Smooth muscle cell (in vitro differentiated cells): ENCODE measurements at regions not wholly inside any gene's neighbourhood (a gene's known extent, or its start where the extent isn't known, plus 50 kb on each side); places are given as distances from the start of the nearest gene placed in this dataset.

Experiments
- DNase-seq: peaks from one replicate; lab custom pipeline; 2025; ENCODE audit not compliant: unreplicated experiment; lab: John Stamatoyannopoulos, UW
- H2AFZ ChIP-seq: fragments of 200-600 bp; sonication (generic); 2 replicates; pipeline ENCODE4 v1.6.0; 2016; ENCODE audit warnings: antibody characterized with exemption, low read depth, mild to moderate bottlenecking
- H3F3A ChIP-seq: fragments of 200-600 bp; sonication (generic); 2 replicates; pipeline ENCODE4 v1.6.0; 2017; ENCODE audit warnings: antibody characterized with exemption, low read depth
- H3K27ac ChIP-seq: fragments of 200-600 bp; sonication (generic); 2 replicates; pipeline ENCODE4 v1.5.1; 2016; ENCODE audit warnings: low read depth, mild to moderate bottlenecking
- H3K27me3 ChIP-seq: fragments of 200-600 bp; sonication (generic); 2 replicates; pipeline ENCODE4 v1.6.1; 2016; ENCODE audit warnings: low read depth, mild to moderate bottlenecking
- H3K36me3 ChIP-seq: fragments of 200-600 bp; sonication (generic); 2 replicates; pipeline ENCODE4 v1.5.1; 2016; ENCODE audit warnings: low read depth
- H3K4me1 ChIP-seq: fragments of 200-600 bp; sonication (generic); 2 replicates; pipeline ENCODE4 v1.5.1; 2016; ENCODE audit warnings: low read depth
- H3K4me2 ChIP-seq: fragments of 200-600 bp; sonication (generic); 2 replicates; pipeline ENCODE4 v1.6.0; 2016; ENCODE audit warnings: mild to moderate bottlenecking
- H3K4me3 ChIP-seq: fragments of 200-600 bp; sonication (generic); 2 replicates; pipeline ENCODE4 v1.5.1; 2016; ENCODE audit warnings: mild to moderate bottlenecking
- H3K79me2 ChIP-seq: fragments of 200-600 bp; sonication (generic); 2 replicates; pipeline ENCODE4 v1.6.0; 2016; ENCODE audit warnings: low read depth, mild to moderate bottlenecking
- H3K9ac ChIP-seq: fragments of 200-600 bp; sonication (generic); 2 replicates; pipeline ENCODE4 v1.6.0; 2016; ENCODE audit warnings: low read depth
- H3K9me3 ChIP-seq: fragments of 200-600 bp; sonication (generic); replicated peaks from 2 replicates; pipeline ENCODE4 v1.5.1; 2016; ENCODE audit warnings: low read depth
- H4K20me1 ChIP-seq: fragments of 200-600 bp; sonication (generic); 2 replicates; pipeline ENCODE4 v1.6.0; 2016; ENCODE audit warnings: low read depth
- CTCF ChIP-seq: fragments of 200-600 bp; sonication (generic); IDR thresholded peaks from 2 replicates; pipeline ENCODE4 v1.5.1; 2017; ENCODE audit warnings: borderline replicate concordance, mild to moderate bottlenecking, antibody characterized with exemption; ENCODE audit not compliant: insufficient read depth, poor library complexity, severe bottlenecking
- WGBS: methylation state at CpG from one replicate; pipeline ENCODE4 v1.1.7; 2016; ENCODE audit warnings: low lambda C conversion rate; 5-methylcytosine and 5-hydroxymethylcytosine counted together

- Histone ChIP-seq H3F3A (no peaks in the 10 kb centered on the region), H3K9me3 (no peaks in the 10 kb centered on the region), H3K4me1 (no peaks in the 10 kb centered on the region), H4K20me1 (no peaks in the 10 kb centered on the region), H3K27ac (no peak overlapping the region), H3K27me3 (no peaks in the 10 kb centered on the region), H3K36me3 (no peaks in the 10 kb centered on the region), H2AFZ (no peak overlapping the region), H3K4me3 (no peak overlapping the region), H3K4me2 (no peak overlapping the region), H3K9ac (no peak overlapping the region), H3K79me2 (no peaks in the 10 kb centered on the region)
- 86% methylated on average over 10 of the region's 10 CpGs for WGBS
- no peak for DNase-seq
- no peak for TF ChIP-seq CTCF
These were observed 84.7 kb downstream of the FOXA2 start for GRCh38 chr20:22499515-22500166.

GRCh38 chr20:22496817-22497216 lies 87.6 kb downstream of the FOXA2 start:
- WGBS, result 89% methylated on average over 3 of the region's 3 CpGs
- TF ChIP-seq CTCF, result no peak
- Histone ChIP-seq H3K9me3 (no peaks in the 10 kb centered on the region), H3K27me3 (no peaks in the 10 kb centered on the region), H4K20me1 (no peaks in the 10 kb centered on the region), H3K36me3 (no peaks in the 10 kb centered on the region), H3K27ac (no peak overlapping the region), H3K9ac (no peak overlapping the region), H3K79me2 (no peaks in the 10 kb centered on the region), H3K4me3 (no peak overlapping the region), H3K4me1 (no peaks in the 10 kb centered on the region), H2AFZ (no peak overlapping the region), H3F3A (no peaks in the 10 kb centered on the region), H3K4me2 (no peak overlapping the region)
- no peak for DNase-seq

- no peak overlapping the region for H3K27ac ChIP-seq
- H3K27me3 ChIP-seq, result no peaks in the 10 kb centered on the region
- no peak overlapping the region for H3K9ac ChIP-seq
- H3K79me2 ChIP-seq, result no peaks in the 10 kb centered on the region
- no peak overlapping the region for H3K4me3 ChIP-seq
- no peaks in the 10 kb centered on the region for H3F3A ChIP-seq
- no peak overlapping the region for H2AFZ ChIP-seq
- H4K20me1 ChIP-seq, result no peaks in the 10 kb centered on the region
- TF ChIP-seq CTCF, result no peak
- H3K4me1 ChIP-seq, result no peaks in the 10 kb centered on the region
- no peaks in the 10 kb centered on the region for H3K9me3 ChIP-seq
- DNase-seq, result no peak
- no peaks in the 10 kb centered on the region for H3K36me3 ChIP-seq
- H3K4me2 ChIP-seq, result no peak overlapping the region
- 70% methylated on average over 2 of the region's 2 CpGs for WGBS
These were observed 88.6 kb downstream of the FOXA2 start for GRCh38 chr20:22495789-22496188.

- no peaks in the 10 kb centered on the region for H3K79me2 ChIP-seq
These were observed 89.2 kb downstream of the FOXA2 start for GRCh38 chr20:22495172-22495571.

More at GRCh38 chr20:22495172-22495571, 89.2 kb downstream of the FOXA2 start:
- 74% methylated on average over 2 of the region's 2 CpGs for WGBS
- H4K20me1 ChIP-seq, result no peaks in the 10 kb centered on the region
- H3K27me3 ChIP-seq, result no peaks in the 10 kb centered on the region
- no peaks in the 10 kb centered on the region for H3K4me1 ChIP-seq
- H3K4me3 ChIP-seq, result no peak overlapping the region
- no peaks in the 10 kb centered on the region for H3F3A ChIP-seq
- no peaks in the 10 kb centered on the region for H3K9me3 ChIP-seq
- no peak for DNase-seq
- no peaks in the 10 kb centered on the region for H3K36me3 ChIP-seq
- TF ChIP-seq CTCF, result no peak
- no peak overlapping the region for H3K27ac ChIP-seq
- H2AFZ ChIP-seq, result no peak overlapping the region
- no peak overlapping the region for H3K9ac ChIP-seq
- H3K4me2 ChIP-seq, result no peak overlapping the region
